ENCODE measurements at regions not wholly inside any gene's neighbourhood (a gene's known extent, or its start where the extent isn't known, plus 50 kb on each side); places are given as distances from the start of the nearest gene placed in this dataset.

DNA sequence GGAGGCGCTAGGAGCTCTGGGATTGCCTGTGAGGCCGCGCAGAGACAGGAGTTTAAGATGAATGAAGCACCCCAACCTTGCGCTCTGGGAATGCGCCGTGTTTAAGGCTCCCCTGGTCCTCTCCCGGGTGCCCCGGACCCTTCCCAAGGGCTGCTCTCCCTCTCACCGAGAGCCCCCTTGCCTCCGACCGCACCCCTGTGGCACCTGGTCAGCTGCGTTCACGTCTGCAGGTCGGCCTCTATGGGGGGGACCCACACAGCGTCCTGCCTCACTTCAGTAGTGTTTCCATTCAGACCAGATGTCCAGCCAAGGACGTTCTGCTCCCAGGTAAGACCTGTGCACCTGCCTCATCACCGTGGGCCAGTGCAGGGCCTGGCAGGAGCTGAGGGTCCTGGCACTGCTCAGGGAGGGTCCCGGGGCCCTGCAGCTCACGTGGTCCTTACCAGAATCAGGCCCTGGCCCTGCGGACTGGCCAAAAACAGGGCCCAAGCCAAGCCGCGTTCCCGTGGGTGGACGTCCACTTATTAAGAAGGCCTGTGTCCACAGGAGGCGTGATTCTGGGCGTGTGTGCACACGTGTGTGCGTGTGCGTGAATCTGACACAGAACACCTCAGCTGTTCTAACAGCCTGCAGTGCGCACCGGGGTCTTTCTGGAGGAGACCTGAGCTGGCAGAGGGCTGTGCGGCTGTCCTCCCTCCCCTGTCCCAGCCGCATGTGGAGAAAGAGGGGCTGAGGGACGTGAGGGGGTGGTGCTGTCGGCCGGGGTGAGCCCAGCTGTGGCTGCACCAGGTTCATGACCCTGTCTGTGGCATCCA is 79.9 kb upstream of the BHLHE23 start:
- H3K4me3 ChIP-seq (ENCODE audit: low read length) = no peak overlapping the region
- TF ChIP-seq CTCF (conservative IDR thresholded peaks at IDR 0.05; ENCODE audit: low read depth, low read length) = no peak
- no peak for DNase-seq (ENCODE audit: low read depth)

DNA sequence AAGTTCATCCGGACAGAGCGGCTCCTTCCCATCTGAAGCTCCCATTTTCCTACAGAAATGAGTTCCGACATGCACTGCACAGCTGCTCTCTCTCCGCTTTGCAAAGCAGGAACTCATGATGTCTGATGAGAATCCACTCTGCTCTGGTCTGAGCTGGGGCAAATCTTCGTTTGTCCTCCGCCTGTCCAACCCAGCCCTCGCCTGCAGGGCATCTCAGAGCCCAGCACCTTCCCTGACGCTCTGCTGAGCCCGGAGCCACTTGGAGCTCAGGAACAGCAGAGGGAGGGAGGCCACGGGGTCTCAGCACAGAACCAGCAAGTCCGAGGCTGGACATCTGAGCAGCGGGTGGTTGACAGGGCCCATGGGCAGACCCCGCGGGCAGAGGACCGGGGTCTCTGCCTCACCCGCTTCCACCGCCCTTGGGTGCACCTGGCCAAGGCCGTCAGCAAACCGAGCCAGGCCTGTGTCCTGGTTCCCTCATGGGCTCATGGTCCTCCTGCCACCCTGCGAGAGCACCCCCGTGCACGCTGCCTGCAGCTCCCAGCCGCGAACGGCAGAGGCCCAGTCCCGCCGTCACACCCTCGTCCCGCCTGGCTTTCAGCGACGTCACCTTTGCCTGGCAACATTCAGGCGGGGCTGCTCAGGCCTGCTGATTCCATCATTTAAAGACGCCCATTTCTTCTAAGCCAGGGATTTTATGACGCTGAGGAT is 78.5 kb upstream of the BHLHE23 start:
- DNase-seq (ENCODE audit: low read depth) = no peak
- TF ChIP-seq CTCF (conservative IDR thresholded peaks at IDR 0.05; ENCODE audit: low read depth, low read length) = no peak
- H3K4me3 ChIP-seq (ENCODE audit: low read length) = no peak overlapping the region

DNA sequence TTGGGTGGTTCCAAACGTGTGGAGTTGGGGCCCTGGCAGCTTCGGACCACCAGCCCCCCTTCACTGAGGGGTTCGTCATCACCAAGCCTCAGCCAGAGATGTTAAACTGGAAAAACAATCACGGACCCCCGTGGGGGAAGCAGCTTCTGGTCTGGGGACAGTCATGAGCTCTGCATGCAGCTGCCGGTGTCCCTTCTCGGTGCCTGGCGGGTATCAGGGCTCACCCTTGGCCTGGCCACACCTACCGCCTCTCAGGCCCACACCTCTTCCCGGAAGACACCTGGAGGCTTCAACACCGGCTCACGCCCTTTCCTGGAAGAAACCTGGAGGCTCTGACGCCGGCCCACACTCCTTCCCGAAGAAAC is 77.8 kb upstream of the BHLHE23 start:
- no peak for DNase-seq (ENCODE audit: low read depth)

GRCh38 chr20:63083831-63084562 is 77.2 kb upstream of the BHLHE23 start:
- DNase-seq (ENCODE audit: low read depth) = no peak
- no peak for TF ChIP-seq CTCF (conservative IDR thresholded peaks at IDR 0.05; ENCODE audit: low read depth, low read length)
- H3K4me3 ChIP-seq (ENCODE audit: low read length) = no peak overlapping the region

More for the DNA sequence above, 77.8 kb upstream of the BHLHE23 start:
- H3K4me3 ChIP-seq (ENCODE audit: low read length) = no peak overlapping the region
- TF ChIP-seq CTCF (conservative IDR thresholded peaks at IDR 0.05; ENCODE audit: low read depth, low read length) = no peak

GRCh38 chr20:63082939-63083735 is 76.4 kb upstream of the BHLHE23 start:
- no peak for DNase-seq (ENCODE audit: low read depth)
- no peak overlapping the region for H3K4me3 ChIP-seq (ENCODE audit: low read length)

More at GRCh38 chr20:63082939-63083735, 76.4 kb upstream of the BHLHE23 start:
- no peak for TF ChIP-seq CTCF (conservative IDR thresholded peaks at IDR 0.05; ENCODE audit: low read depth, low read length)
